ENCODE measurements at regions not wholly inside any gene's neighbourhood (a gene's known extent, or its start where the extent isn't known, plus 50 kb on each side); places are given as distances from the start of the nearest gene placed in this dataset.

DNA sequence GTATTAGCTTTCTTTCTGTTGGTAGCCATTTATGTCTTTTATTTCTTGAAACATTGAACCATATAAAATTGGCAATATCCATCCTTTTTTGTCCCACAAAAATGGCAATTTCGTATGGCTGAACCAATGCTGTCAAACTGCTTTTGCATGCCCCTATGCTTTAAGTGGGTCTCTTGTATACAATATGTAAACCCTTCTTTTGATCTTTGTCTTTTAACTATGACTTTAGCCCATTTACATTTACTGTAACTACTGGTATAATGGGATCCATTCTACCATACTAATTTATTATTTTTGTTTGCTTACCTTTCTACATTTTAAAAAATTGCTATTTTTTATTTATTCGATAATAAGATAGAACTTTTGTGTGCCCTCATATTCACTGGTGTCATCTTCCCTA, 93.4 kb downstream of the TENT4A start:
- DNase-seq (ENCODE audit: low read depth): no peak

DNA sequence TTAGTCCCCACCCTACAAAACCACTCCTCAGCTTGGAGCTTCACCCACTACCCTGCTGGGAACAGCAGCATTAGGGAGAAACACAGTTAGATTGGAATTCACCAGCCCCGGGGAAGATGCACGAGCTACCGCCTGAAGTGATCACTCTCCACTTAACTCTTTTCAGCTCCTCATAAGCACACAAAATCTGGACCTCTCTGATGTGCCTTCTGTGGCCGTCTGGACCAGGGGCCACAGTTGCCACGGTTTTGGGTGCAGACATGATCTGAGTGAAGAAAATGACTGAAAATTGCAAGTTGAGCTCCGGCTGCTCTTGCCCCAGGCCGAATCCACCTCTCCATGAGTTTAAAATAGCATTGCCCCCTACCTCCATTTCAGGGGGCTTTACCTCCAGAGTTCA, 95.2 kb downstream of the TENT4A start:
- DNase-seq (ENCODE audit: low read depth): no peak

DNA sequence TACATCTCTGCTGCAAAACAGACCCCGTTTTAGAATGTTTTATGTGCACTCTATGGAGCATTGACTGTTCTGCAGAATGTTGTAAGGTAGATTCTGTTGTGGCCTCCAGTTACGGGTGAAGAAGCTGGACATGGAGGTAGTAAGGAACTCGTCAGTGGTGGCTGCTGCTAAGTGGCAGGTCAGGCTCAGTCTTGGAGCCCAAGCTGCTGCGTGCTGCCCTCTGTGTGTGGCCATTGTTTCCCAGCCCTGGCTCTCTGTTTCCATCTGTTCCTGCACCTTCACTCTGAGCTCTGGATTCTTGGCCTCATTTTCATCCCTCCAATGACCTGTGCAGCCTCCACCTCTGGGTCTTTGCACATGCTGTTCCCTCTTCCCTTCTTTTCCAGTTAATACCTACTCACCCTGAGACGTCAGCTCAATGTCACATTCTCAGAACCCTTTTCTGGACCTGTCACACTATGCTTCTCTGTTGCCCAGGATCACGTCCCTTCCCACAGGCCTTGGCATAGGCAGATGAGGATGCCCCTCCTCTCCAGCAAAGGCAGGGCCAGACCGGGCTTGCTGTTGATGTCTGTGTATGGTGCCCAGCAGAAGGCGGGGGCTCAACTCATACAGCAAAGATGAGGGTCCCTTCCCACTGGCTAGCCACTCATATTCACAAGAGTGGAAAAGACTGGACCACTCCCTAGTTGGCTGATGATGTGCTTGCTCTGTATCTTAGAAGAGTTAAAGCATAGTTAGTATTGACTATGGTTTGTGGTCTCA, 97.6 kb downstream of the TENT4A start:
- DNase-seq (ENCODE audit: low read depth): no peak

DNA sequence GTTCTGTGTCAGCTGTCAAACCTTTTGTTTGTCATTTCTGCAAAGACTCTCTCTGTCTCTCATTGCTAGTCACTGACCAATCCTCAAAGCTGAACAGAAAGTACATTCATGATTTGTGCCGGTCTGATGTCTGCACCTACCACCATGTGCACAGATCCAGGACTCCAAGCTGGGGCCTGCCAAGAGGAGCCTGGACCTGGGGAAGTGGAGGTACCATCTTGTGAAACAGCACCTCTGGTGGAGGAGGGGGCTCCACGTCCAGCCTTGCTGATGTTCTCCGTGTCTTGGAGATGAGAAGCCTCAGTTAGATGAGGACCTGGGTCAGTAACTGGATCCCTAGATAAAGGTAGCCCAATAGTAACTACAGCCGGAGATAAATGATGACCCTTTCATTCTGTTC, 98.9 kb downstream of the TENT4A start:
- no peak for DNase-seq (ENCODE audit: low read depth)

DNA sequence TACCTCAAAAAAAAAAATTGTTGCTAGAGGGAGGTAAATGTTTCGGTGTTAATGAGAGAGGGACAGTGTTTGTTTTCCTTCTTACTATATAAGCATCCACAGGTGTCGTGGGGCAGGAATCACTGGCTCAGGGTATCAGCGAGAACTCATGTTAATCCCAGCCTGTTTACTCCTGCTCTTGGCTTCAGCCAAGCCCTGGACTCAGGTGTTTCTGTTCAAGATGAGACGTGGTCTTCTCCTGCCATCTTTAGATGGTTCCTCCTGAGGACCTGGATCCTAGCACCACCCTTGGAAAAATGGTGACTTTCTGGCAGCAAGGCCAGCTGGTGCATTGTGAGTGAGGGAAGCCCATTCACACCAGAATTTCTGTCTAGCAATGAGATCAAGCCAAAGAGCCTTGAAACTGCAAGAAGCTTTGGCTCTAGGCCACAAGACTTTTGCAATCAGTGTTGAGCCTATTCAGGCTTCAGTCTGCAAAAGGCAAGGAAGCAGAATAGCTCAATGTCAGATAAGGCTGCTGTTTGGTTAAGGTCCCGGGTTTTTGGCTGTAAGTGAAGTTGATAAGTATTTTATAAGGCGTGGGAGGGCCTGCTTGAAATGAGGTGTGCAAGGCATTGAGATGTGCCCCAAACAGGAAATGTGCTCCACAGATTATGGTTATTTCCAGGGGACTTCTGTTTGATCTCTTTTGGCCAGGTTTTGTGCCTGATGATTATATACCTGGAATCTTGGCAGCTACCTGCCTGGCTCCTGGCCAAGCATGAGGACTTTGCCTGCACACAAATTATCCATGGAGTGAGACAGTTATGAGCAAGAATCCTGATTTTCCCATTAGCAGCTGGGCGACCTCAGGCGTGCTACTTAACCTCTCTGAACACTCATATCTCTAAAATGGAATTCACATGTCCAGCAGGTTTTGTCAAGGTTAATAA, 99.8 kb downstream of the TENT4A start:
- no peak for DNase-seq (ENCODE audit: low read depth)

DNA sequence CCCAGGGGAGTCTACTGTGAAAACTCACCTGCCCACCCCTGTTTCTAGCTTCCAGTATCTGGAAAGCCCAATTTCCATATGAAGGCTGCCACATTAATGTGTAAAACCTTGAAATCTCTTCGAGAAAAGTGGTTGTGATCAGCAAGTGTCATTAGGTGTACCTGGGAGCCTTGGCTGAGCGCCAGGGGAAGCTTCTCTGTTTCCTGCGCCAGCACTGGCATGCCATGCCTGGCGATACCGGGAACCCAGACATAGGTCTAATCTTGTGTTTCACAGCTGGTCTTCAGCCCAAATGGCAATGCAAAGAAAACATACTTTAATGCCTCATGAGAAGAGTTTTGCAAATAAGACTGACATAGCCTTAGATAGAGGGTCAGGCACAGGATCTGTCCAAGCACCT, 101.6 kb downstream of the TENT4A start:
- no peak for DNase-seq (ENCODE audit: low read depth)

DNA sequence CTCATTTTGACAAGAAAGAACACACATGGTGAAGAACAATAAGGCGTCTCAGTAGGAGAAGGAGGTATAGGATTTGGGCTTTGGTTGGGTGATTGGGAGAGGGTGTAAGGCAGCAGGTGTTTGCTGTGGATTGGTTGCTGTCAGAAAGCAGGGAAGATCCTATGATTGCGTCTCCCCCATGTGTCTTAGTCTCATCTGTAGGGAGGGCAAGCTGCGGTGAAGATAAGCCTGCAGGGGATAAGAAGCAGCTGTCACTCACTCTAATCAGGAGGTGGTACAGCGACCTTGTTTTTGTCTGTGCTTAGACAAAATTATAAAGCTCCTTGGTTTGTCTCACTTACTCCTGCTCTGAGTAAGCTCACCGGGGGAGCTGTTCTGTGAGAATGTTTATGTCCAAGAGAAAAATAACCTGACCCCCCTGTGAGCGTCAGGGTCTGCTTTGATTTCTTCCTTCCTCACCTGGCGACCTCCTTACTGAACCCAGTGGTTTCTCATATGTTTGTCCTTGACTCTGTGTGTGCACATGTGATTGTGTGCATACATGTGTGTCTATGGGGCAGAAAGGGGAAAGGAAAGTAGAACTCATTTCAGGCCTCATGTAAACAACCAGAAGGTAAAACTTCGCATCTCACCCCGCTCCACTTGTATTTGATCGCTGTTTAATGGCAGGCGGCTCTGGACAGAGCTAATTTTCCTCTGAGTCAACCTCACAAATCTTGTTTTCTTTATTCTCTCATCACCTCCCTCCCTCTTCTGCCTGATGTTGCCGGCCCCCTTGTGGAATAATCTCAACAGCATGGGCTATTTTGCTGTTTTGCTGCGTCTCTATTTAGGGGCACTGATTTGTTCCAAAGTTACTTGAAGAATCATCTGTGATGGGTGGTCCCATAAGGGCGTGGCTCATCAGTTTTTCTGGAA, 105.6 kb downstream of the TENT4A start:
- DNase-seq (ENCODE audit: low read depth): peak; percentile 27

DNA sequence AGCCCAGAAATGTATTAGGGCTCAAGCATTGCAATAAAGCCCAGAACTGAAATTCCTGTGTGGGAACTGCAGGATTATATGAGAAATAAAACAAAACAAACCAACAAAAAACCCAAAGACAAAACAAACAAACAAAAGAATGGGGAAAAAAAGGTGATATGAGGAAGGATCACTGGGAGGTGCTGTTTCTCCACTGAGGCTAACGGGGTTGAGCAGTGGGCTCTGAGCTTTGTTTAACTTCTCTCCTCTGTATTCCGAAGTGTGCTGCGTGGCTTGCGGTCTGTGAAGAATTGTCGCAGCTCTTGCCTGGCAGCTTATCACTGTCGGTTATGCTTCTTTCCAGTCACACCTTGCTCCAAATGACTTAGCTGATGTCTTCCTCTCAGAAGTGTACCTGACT, 106.3 kb downstream of the TENT4A start:
- DNase-seq (ENCODE audit: low read depth): no peak

DNA sequence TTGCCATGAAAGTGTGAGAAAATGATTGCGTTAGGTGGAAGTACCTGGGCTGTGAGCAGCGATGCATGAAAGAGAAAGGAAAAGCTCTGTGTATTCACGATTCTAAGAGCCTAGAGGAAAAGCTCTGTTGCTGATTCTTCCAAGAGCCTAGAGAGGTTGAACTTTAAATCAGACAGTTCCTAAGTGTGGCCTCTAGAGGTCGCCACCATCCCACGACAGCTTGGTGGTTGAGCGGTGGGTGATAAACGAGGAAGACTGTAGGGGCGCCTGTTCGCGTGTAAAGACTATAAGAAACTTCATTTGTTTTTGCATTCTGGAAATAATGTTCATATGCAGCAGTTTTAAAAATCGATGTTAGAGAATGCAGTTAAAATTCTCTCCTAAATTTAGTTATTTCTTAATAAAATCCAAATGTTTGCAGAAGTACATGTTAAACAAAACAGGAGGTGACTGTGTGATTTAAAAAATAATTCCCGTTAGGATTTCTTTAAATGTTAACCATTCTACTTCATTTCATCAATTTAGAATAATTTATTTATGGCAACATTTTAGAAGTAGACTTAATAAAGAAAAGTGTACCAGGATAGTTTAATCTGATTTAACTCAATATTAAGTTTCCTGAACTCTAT, 107.7 kb downstream of the TENT4A start:
- peak; percentile 76 for DNase-seq (ENCODE audit: low read depth)

DNA sequence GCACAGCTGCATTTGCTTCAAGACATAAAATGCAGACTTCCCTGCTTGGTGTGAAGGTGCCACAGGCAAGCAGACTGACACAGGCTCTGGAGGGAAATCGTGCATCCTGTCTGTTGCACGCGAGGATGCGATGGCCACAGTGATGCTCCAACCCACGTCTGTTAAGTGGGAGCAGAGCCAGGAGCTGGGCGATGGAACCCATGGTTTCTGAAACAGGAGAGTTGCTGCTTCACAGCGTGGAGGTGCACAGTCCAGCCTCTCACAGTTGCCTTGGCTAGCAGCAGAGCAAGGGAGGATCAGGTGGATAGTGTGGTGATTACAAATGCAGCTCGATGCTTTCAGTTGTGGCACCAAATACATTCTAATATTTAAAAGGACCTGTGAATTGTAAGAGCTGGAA, 108.8 kb downstream of the TENT4A start:
- no peak for DNase-seq (ENCODE audit: low read depth)

DNA sequence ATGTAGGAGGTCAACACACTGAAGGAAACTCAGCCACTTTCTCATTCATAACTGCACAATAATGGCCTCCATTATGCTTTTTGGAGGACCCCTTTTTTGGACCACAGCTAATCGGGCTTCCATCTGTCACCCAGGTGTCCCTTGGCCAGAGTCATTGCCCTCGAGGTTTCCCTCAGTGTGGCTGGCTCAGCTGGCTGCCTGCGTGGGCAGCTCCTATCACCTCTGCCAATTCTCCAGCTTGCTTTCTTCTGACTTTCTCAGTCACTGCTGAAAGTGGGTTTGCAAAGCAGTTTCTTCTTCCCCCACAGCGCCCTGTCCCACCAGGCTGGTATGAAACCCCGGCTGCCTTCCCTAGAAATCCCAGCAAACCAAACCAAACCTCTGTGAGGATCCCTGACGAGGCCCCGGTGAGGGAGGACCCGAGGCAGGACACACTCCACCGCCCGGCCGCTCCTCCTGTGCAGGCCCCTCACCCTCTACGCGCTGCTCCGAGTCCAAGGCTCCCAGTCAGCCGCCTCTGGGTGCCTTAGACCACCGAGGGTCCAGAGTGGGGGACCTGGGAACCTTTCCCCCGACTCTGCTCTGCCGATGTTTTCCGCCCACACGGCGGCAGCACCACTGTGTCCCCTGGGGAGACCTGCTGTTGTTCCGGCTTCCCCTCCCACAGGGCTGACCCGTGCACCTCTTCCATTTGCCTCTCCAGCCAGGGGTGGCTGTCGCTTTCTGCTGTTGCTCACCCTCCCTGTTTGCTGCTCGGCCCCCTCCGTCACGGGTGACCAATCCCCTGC, 109.5 kb downstream of the TENT4A start:
- no peak for DNase-seq (ENCODE audit: low read depth)

DNA sequence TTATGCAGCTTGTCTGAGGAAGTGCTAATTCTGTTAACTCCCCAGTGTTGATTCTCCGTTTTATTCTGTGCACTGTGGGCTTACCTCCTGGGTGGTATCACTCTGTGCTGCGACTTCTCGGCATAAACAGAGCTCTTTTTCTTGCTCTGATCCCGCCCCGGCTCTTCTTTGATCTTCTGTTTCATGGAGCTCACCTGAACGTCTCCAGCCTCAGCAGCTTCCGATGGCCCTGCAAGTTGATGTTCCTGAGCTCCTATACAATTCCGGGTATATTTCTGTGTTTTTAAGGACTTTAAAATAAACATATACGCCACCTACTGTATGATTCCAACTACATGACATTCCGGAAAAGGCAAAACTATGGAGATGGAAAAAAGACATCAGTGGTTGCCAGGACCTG, 110.8 kb downstream of the TENT4A start:
- no peak for DNase-seq (ENCODE audit: low read depth)

DNA sequence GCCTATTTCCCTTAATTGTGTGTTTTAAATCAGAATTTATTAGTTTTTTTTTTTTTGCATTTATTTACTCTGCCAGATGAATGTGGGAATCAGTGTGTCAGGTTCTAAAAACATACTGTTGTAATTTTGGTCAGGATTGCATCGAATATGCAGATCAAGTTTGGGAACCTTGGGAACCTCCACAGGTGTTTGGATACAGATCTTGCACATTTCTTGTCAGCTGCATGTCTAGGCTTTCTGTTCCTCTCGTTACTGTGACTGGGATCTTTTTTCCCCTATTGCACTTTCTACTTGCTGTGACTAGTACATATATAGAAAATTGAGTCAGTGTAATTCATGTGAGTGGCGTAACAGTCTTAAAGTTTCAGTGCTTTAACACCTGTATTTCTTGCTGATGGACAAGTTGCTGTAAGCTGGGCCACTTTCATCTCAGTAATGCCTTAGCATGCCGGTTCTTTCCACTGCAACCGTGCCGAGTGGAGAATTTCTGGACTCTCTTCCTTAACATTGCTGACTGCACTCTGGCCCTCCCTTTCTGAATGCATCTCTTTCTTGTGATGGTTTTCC, 112.5 kb downstream of the TENT4A start:
- no peak for DNase-seq (ENCODE audit: low read depth)

DNA sequence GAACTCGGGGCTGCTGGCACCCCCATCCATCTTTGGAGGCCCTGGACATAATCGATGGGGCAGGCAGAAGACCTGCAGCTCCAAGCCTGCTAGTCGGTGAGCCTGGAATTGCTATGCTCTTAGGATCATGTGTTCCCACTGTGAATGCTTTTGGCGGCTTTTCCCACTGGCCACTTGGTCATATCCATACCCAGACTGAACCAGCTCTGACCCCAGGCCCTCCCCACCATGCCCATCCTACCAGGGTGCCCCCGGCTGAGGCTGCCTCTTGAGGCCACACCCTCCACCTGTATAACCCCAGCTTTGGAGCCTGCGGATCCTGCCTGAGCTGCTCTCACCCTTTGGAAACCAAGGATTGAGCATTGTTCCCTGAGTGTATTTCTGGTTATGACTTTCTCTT, 113.5 kb downstream of the TENT4A start:
- no peak for DNase-seq (ENCODE audit: low read depth)

DNA sequence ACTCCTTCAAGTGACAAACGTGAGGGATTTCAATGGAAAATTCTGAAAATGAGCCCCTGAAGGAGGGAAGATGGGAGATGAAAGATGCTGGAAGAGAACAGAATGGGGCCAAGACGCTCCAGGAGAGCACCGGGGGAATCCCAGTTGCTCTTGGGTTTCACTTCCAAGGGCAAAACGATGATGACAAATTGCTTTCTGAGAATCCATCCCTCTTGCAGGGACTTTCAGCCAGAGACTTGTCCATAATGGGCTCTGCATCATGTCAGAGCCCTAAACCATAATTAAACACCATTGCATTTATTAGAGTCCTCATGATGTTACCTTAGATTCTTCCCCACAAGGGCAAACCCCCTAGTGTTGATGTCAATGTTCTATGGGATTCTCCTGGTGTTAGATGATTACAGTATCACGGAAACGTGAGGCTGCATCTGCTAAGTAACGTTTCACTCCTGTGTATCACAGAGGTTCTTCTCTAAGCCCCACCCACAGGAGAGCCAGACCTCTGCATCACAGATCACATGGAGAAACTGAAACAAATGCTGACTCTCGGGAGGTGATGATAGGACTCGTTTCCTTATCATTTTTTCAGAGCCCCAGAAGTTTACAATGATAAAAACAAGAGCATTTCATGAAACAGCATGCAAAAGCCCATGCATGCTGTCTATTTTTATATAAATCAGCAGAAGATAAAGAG, 114.4 kb downstream of the TENT4A start:
- no peak for DNase-seq (ENCODE audit: low read depth)

DNA sequence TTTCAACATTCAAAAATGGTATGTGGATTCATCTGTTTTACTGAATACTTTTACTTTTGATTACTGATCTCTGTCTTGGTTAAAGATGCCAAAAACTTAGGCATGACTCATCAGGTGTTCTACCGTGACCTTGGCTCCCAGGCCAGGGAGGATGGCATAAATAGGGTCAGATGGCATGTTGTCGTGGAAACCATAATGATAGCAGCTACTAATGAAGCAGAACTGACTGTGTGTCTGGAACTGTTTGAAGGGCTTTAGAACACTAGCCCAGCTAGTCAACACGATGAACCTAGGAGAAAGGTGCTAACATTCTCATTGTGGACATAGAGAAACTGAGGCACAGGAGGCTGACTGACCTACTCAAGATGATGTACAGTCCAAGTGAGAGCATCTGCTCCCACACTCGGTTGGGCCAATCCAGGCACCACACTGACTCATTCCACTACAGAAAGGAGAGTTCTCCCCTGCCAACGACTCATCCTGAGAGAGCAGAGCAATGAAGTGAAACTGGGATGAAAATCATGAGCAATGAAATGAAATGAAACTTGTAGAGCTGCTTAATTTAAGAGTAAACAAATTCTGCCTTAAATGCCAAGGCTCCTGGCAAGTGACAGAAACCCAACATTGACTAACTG, 116.0 kb downstream of the TENT4A start:
- no peak for DNase-seq (ENCODE audit: low read depth)

DNA sequence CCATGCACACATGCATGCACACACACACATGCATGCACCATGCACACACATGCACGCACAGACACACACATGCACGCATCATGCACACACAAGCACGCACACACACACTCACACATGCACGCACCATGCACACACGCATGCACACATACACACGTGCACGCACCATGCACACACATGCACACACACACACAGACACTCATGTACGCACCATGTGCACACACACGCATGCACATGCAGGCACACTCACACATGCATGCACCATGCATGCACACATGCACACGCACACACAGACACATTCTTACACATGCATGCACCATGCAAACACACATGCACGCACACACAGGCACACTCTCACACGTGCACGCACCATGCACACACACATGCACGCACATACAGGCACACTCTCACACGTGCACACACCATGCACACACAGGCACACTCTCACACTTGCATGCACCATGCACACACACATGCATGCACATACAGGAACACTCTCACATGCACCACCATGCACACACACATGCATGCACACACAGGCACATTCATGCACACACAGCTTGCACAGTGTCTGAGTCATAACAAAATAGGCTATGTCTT, 117.5 kb downstream of the TENT4A start:
- no peak for DNase-seq (ENCODE audit: low read depth)

Measured in HT1080 (cell line).